Uterus (tissue), 2 donors: ENCODE measurements at regions not wholly inside any gene's neighbourhood (a gene's known extent, or its start where the extent isn't known, plus 50 kb on each side); places are given as distances from the start of the nearest gene placed in this dataset.

Experiments used
- CTCF ChIP-seq, 4 experiments: fragments of 200-600 bp in 2 of 4; fragments of 450-650 bp in 2 of 4; sonication (generic) in 2 of 4; IDR thresholded peaks; one replicate each; pipeline ENCODE4 v1.5.1; 2016 to 2019; ENCODE audit warnings: antibody characterized with exemption in 4 of 4, mild to moderate bottlenecking in 2 of 4, moderate library complexity in 1 of 4
- POLR2A ChIP-seq, 2 donors: fragments of 450-650 bp; IDR thresholded peaks; one replicate each; pipeline ENCODE4 v1.6.1; 2016; ENCODE audit warnings: antibody characterized with exemption in 2 of 2, mild to moderate bottlenecking in 1 of 2, moderate library complexity in 1 of 2

GRCh38 chr12:70045514-70045913 lies 197.7 kb upstream of the CNOT2 start:
- no peak for TF ChIP-seq POLR2A (IDR thresholded peaks at IDR 0.05)
- no peak for TF ChIP-seq CTCF (IDR thresholded peaks at IDR 0.05)
